ENCODE measurements at regions not wholly inside any gene's neighbourhood (a gene's known extent, or its start where the extent isn't known, plus 50 kb on each side); places are given as distances from the start of the nearest gene placed in this dataset.

DNA sequence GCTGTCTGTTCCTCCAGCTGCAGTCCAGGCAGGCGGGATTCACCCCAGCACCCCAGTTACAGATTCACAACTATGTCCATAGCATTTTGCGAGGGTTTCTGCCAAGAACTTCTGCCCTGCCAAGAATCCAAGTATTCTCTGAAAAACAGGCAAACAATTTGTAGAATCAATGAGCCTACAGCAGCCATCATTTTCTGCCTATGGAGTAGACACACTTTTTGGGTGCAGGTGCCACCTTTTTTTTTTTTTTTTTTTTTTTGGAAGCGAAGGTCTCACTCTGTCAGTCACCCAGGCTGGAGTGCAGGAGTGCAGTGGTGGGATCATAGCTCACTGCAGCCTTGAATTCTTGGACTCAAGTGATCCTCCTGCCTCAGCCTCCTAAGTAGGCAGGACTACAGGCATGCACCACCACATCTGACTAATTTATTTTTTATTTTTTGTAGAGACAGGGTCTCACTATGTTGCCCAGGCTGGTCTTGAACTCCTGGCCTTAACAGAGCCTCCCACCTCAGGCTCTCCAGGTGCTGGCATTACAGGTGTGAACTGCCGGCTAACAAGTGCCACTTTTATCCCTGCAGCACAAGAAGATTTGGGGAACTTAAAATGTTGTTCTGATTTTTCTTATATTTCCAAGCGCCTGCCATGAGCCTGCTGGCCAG, 195.1 kb downstream of the SNX19 start:
- TF ChIP-seq, protein P1, sequence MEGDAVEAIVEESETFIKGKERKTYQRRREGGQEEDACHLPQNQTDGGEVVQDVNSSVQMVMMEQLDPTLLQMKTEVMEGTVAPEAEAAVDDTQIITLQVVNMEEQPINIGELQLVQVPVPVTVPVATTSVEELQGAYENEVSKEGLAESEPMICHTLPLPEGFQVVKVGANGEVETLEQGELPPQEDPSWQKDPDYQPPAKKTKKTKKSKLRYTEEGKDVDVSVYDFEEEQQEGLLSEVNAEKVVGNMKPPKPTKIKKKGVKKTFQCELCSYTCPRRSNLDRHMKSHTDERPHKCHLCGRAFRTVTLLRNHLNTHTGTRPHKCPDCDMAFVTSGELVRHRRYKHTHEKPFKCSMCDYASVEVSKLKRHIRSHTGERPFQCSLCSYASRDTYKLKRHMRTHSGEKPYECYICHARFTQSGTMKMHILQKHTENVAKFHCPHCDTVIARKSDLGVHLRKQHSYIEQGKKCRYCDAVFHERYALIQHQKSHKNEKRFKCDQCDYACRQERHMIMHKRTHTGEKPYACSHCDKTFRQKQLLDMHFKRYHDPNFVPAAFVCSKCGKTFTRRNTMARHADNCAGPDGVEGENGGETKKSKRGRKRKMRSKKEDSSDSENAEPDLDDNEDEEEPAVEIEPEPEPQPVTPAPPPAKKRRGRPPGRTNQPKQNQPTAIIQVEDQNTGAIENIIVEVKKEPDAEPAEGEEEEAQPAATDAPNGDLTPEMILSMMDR (IDR thresholded peaks at IDR 0.05; ENCODE audit: borderline replicate concordance, extremely low read depth, low read length, poor library complexity, severe bottlenecking), result no peak
- TF ChIP-seq EZH2 (IDR thresholded peaks at IDR 0.05; ENCODE audit: borderline replicate concordance, low read depth, low read length, severe bottlenecking), result no peak
